ENCODE measurements at regions not wholly inside any gene's neighbourhood (a gene's known extent, or its start where the extent isn't known, plus 50 kb on each side); places are given as distances from the start of the nearest gene placed in this dataset.

GRCh38 chr1:29520571-29521437, 284.5 kb downstream of the PTPRU start:
- no peak for DNase-seq

- no peak for DNase-seq
These were observed 283.4 kb downstream of the PTPRU start for GRCh38 chr1:29519788-29520110.

- DNase-seq = no peak
These were observed 282.9 kb downstream of the PTPRU start for GRCh38 chr1:29519108-29519787.

- no peak for DNase-seq
These were observed 282.0 kb downstream of the PTPRU start for GRCh38 chr1:29518183-29518835.

GRCh38 chr1:29517251-29518086, 281.1 kb downstream of the PTPRU start:
- DNase-seq = no peak

GRCh38 chr1:29516063-29516820, 279.9 kb downstream of the PTPRU start:
- no peak for DNase-seq

GRCh38 chr1:29515170-29515955, 279.0 kb downstream of the PTPRU start:
- no peak for DNase-seq

GRCh38 chr1:29514361-29515169, 278.2 kb downstream of the PTPRU start:
- no peak for DNase-seq

GRCh38 chr1:29513357-29513756, 277.0 kb downstream of the PTPRU start:
- no peak for DNase-seq

GRCh38 chr1:29511436-29511835, 275.1 kb downstream of the PTPRU start:
- no peak for DNase-seq

- no peak for DNase-seq
These were observed 272.3 kb downstream of the PTPRU start for GRCh38 chr1:29508458-29509107.

- no peak for DNase-seq
These were observed 270.4 kb downstream of the PTPRU start for GRCh38 chr1:29506678-29507225.

GRCh38 chr1:29505532-29506220, 269.4 kb downstream of the PTPRU start:
- no peak for DNase-seq

- DNase-seq = no peak
These were observed 268.5 kb downstream of the PTPRU start for GRCh38 chr1:29504709-29505410.

GRCh38 chr1:29504196-29504595, 267.9 kb downstream of the PTPRU start:
- no peak for DNase-seq

- DNase-seq = peak; percentile 74
These were observed 266.9 kb downstream of the PTPRU start for GRCh38 chr1:29502911-29503840.
